HAP-1 (cell line): ENCODE measurements at regions not wholly inside any gene's neighbourhood (a gene's known extent, or its start where the extent isn't known, plus 50 kb on each side); places are given as distances from the start of the nearest gene placed in this dataset.

Experiments used
- DNase-seq, 2 experiments: peaks; one replicate each; pipeline ENCODE4 v3.0.0-alpha.2; 2016 to 2020; ENCODE audit warnings: low spot score in 2 of 2
- H3K27me3 ChIP-seq: fragments of 250-450 bp; sonication (Bioruptor Pico); 2 replicates; pipeline ENCODE4 v1.5.1; 2020; ENCODE audit warnings: low read depth, mild to moderate bottlenecking, moderate library complexity
- H3K36me3 ChIP-seq: fragments of 250-450 bp; sonication (Bioruptor Pico); replicated peaks from 2 replicates; pipeline ENCODE4 v1.5.1; 2020; ENCODE audit warnings: mild to moderate bottlenecking
- H3K4me1 ChIP-seq: fragments of 250-450 bp; sonication (Bioruptor Pico); 2 replicates; pipeline ENCODE4 v1.5.1; 2020; ENCODE audit warnings: mild to moderate bottlenecking
- H3K4me3 ChIP-seq: fragments of 250-450 bp; sonication (Bioruptor Pico); 2 replicates; pipeline ENCODE4 v1.5.1; 2020; ENCODE audit warnings: mild to moderate bottlenecking, moderate library complexity
- H3K9me3 ChIP-seq: fragments of 250-450 bp; sonication (Bioruptor Pico); 2 replicates; pipeline ENCODE4 v1.5.1; 2020; ENCODE audit warnings: mild to moderate bottlenecking, moderate library complexity
- in situ Hi-C: fragments of 300-500 bp; cut with MboI; formaldehyde crosslinking; loops from 3 replicates; pipeline ENCODE4 v1.14.3; 2020; ENCODE audit warnings: low sequenced_read_pairs, inconsistent platforms, mixed read lengths

- Histone ChIP-seq H3K4me3 (no peak overlapping the region), H3K27me3 (no peaks in the 10 kb centered on the region), H3K4me1 (no peaks in the 10 kb centered on the region), H3K9me3 (no peaks in the 10 kb centered on the region), H3K36me3 (no peaks in the 10 kb centered on the region)
- no peak for DNase-seq
- in situ Hi-C loops = no loop called here
These were observed 239.2 kb downstream of the GPAM start for GRCh38 chr10:111944331-111944730.

GRCh38 chr10:111953949-111954348, 229.6 kb downstream of the GPAM start:
- Histone ChIP-seq H3K4me1 (no peaks in the 10 kb centered on the region), H3K27me3 (no peaks in the 10 kb centered on the region), H3K9me3 (no peaks in the 10 kb centered on the region), H3K36me3 (no peaks in the 10 kb centered on the region), H3K4me3 (no peak overlapping the region)
- DNase-seq = no peak
- in situ Hi-C loops = no loop called here

DNA sequence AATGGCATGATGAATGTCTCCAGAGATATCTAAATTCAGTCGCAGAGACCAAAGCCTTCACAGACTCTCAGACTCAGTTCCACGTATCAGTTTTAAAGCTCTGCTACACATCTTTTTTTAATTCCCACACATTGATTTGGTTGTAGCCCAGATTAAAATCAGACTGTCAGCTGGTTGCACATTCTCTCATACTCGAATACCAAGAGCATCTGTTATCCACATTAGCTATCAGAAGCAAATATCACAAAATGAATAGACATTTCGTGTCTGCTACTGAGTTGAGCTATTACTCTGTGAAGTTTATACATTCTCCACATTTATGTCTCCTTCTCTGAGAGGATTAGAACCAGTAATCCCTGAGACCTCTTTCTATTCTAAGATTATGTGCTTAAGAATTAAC, 229.2 kb downstream of the GPAM start:
- DNase-seq = no peak
- no peaks in the 10 kb centered on the region for H3K27me3 ChIP-seq
- H3K36me3 ChIP-seq = no peaks in the 10 kb centered on the region
- no peak overlapping the region for H3K4me3 ChIP-seq
- in situ Hi-C loops = no loop called here
- no peaks in the 10 kb centered on the region for H3K9me3 ChIP-seq
- H3K4me1 ChIP-seq = no peaks in the 10 kb centered on the region

DNA sequence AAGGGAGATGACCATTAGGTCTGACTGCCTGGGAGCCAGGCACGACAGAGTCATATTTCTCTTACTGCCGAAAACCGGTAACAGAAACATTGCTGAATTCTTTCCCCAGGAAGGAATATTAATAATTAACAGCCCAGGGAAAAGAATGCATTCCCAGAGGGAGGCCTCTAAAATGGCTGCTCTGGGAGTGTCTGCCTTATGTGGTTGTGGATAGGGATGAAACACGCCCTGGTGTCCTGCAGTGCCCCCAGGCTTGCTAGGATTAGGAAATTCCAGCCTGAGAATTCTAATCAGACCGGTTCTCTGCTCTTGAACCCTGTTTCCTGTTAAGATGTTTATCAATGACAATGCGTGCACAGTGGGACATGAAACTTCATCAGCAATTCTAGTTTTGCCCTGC, 226.7 kb downstream of the GPAM start:
- in situ Hi-C loops = no loop called here
- no peaks in the 10 kb centered on the region for H3K36me3 ChIP-seq
- H3K4me1 ChIP-seq = no peaks in the 10 kb centered on the region
- no peaks in the 10 kb centered on the region for H3K9me3 ChIP-seq
- DNase-seq = no peak
- no peaks in the 10 kb centered on the region for H3K27me3 ChIP-seq
- H3K4me3 ChIP-seq = no peak overlapping the region

GRCh38 chr10:111962951-111963350, 220.6 kb downstream of the GPAM start:
- Histone ChIP-seq H3K36me3 (no peaks in the 10 kb centered on the region), H3K9me3 (no peaks in the 10 kb centered on the region), H3K4me3 (no peak overlapping the region), H3K4me1 (no peaks in the 10 kb centered on the region), H3K27me3 (no peaks in the 10 kb centered on the region)
- no peak for DNase-seq
- in situ Hi-C loops = no loop called here

GRCh38 chr10:111967116-111967515, 216.4 kb downstream of the GPAM start:
- in situ Hi-C loops = no loop called here
- no peaks in the 10 kb centered on the region for H3K4me1 ChIP-seq

DNA sequence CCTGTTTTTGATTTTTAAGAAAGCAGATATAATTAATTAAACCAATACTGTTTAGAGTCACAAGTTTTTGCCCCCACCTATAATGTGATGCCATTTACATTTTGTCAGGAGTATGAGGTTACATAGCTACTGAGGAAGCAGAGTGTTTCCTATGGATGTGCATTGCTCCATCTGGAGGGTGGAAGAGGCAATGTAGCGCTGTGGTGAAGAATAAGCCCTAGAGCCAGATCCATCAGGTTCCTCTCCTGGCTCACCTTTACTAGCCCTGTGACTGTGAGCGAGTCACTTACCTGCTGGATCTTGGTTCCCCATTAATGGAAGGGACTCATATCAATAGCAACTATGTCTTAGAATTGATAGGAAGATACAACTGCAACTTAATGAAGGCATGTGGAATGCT, 216.0 kb downstream of the GPAM start:
- in situ Hi-C loops = no loop called here
- H3K27me3 ChIP-seq = no peaks in the 10 kb centered on the region
- no peak for DNase-seq
- no peaks in the 10 kb centered on the region for H3K36me3 ChIP-seq
- H3K4me1 ChIP-seq = no peaks in the 10 kb centered on the region
- H3K4me3 ChIP-seq = no peak overlapping the region
- no peaks in the 10 kb centered on the region for H3K9me3 ChIP-seq

More at GRCh38 chr10:111967116-111967515, 216.4 kb downstream of the GPAM start:
- no peaks in the 10 kb centered on the region for H3K27me3 ChIP-seq
- H3K4me3 ChIP-seq = no peak overlapping the region
- no peaks in the 10 kb centered on the region for H3K36me3 ChIP-seq
- no peaks in the 10 kb centered on the region for H3K9me3 ChIP-seq
- no peak for DNase-seq

DNA sequence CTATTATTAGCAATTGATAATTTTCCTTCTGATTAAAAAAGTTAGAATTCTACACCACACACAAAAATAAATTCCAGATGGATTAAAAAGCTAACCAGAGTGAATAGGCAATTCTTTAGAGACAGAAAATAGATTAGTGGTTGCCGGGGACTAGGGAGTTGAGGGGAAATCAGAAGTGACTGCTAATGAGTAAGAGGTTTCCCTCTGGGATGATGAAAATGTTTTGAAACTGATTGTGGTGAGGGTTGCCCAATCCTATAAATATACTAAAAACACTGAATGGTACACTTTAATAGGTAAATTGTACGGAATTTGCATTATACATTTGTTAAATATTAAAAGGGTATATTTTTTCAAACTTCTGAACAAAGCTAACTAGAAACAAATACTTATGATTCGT, 214.9 kb downstream of the GPAM start:
- H3K4me1 ChIP-seq = no peaks in the 10 kb centered on the region
- no peaks in the 10 kb centered on the region for H3K27me3 ChIP-seq
- H3K36me3 ChIP-seq = no peaks in the 10 kb centered on the region
- DNase-seq = no peak
- H3K9me3 ChIP-seq = no peaks in the 10 kb centered on the region
- no peak overlapping the region for H3K4me3 ChIP-seq
- in situ Hi-C loops = no loop called here

DNA sequence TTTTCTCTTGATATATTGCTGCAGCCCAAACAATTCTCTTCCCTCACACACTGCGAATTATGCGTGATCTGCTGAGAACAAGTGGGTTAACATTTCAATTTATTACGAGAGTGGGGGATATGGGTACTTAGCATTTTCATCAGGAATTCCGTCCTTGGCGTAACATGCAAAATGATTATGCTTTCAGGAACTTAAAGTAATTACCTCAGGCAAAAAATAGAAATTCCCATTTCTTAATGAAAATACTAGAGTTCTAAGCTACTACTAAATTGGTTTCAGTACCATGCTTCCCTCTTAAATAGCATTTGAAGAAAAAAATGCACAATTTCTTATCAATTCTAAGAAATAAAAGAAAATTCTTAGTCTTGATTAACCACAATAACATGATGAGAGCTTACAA, 213.5 kb downstream of the GPAM start:
- in situ Hi-C loops = no loop called here
- Histone ChIP-seq H3K4me3 (no peak overlapping the region), H3K36me3 (no peaks in the 10 kb centered on the region)

DNA sequence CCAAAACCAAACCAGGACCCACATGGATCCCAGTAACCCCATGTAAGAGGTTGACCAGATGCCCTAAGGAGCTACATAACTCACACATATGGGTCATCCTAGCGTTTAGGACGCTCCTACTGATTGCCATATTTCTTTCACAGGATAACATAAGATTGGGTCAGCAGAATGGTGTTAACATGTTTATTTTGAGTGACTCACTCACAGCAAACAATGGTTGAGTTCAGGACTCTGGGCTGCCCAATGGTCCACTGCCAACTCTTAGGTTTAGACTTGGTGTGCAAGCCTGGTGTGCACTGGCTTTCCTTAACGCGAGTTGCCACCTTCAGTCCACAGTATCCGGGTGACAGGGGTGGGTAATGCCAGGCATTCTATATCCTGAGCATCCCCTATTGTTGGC, 211.5 kb downstream of the GPAM start:
- Histone ChIP-seq H3K9me3 (no peaks in the 10 kb centered on the region), H3K36me3 (no peaks in the 10 kb centered on the region), H3K4me1 (no peaks in the 10 kb centered on the region), H3K27me3 (no peaks in the 10 kb centered on the region), H3K4me3 (no peak overlapping the region)
- in situ Hi-C loops = no loop called here
- DNase-seq = no peak

More for the DNA sequence above, 213.5 kb downstream of the GPAM start:
- no peak for DNase-seq
- Histone ChIP-seq H3K9me3 (no peaks in the 10 kb centered on the region), H3K27me3 (no peaks in the 10 kb centered on the region), H3K4me1 (no peaks in the 10 kb centered on the region)

- Histone ChIP-seq H3K36me3 (no peaks in the 10 kb centered on the region), H3K27me3 (no peaks in the 10 kb centered on the region), H3K4me1 (no peaks in the 10 kb centered on the region), H3K9me3 (no peaks in the 10 kb centered on the region), H3K4me3 (no peak overlapping the region)
- DNase-seq = no peak
- in situ Hi-C loops = no loop called here
These were observed 210.3 kb downstream of the GPAM start for GRCh38 chr10:111973306-111973705.

DNA sequence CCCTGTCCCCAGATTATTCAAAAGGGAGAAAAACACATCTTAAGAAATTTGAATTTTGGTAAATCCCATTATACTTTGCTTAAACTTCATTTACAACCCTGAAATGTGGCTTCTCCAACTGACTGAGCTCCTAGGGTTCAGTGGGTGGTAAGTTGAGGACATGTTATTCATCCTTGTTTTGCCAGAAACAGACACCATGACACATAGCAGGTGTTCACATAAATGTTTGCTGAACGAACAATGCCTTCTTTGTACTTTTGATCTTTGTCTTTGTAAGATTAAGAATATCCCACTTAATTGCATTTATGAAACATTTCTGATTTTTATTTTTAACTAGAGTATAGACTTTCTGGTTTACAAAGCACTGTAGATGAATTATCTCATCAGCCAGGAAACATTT, 209.7 kb downstream of the GPAM start:
- H3K9me3 ChIP-seq = no peaks in the 10 kb centered on the region
- no peak for DNase-seq
- in situ Hi-C loops = no loop called here

GRCh38 chr10:111974325-111974724, 209.2 kb downstream of the GPAM start:
- no peak overlapping the region for H3K4me3 ChIP-seq
- no peaks in the 10 kb centered on the region for H3K4me1 ChIP-seq
- no peaks in the 10 kb centered on the region for H3K27me3 ChIP-seq
- H3K9me3 ChIP-seq = no peaks in the 10 kb centered on the region
- DNase-seq = no peak
- no peaks in the 10 kb centered on the region for H3K36me3 ChIP-seq
- in situ Hi-C loops = no loop called here

More for the DNA sequence above, 209.7 kb downstream of the GPAM start:
- H3K4me1 ChIP-seq = no peaks in the 10 kb centered on the region
- no peaks in the 10 kb centered on the region for H3K27me3 ChIP-seq
- H3K4me3 ChIP-seq = no peak overlapping the region
- no peaks in the 10 kb centered on the region for H3K36me3 ChIP-seq

DNA sequence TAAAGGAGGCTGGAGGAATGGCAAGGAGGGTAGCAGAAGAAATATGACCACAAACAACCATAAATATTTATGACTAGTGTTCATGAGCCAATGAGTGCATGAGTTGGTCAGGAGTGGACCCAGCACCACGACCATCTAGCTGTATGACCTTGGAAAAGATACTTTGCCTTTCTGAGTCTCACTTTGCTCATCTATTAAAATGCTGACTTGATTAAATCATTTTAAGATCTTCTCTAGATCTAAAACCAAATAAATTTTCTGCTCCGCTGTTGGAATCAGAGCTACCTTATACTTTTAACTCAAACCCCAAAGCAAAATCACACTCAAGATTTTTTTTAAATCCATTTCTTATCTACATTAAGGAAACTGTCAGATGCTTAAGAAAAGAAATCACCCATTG, 207.0 kb downstream of the GPAM start:
- no peaks in the 10 kb centered on the region for H3K4me1 ChIP-seq
- H3K27me3 ChIP-seq = no peaks in the 10 kb centered on the region
- H3K36me3 ChIP-seq = no peaks in the 10 kb centered on the region
- H3K9me3 ChIP-seq = no peaks in the 10 kb centered on the region
- no peak overlapping the region for H3K4me3 ChIP-seq
- DNase-seq = no peak
- in situ Hi-C loops = no loop called here

GRCh38 chr10:111984057-111984456, 199.5 kb downstream of the GPAM start:
- Histone ChIP-seq H3K27me3 (no peaks in the 10 kb centered on the region), H3K4me1 (no peaks in the 10 kb centered on the region), H3K36me3 (no peaks in the 10 kb centered on the region), H3K4me3 (no peak overlapping the region), H3K9me3 (no peaks in the 10 kb centered on the region)
- in situ Hi-C loops = no loop called here
- DNase-seq = no peak
